Rectal smooth muscle tissue (tissue), 1 donor: ENCODE measurements at regions not wholly inside any gene's neighbourhood (a gene's known extent, or its start where the extent isn't known, plus 50 kb on each side); places are given as distances from the start of the nearest gene placed in this dataset.

Experiments used
- H3K27ac ChIP-seq: one replicate; pipeline ENCODE4 v1.7.0; 2013; ENCODE audit warnings: low read depth, low read length, inconsistent platforms
- H3K27me3 ChIP-seq: one replicate; pipeline ENCODE4 v1.7.0; 2013; ENCODE audit warnings: low read length; ENCODE audit not compliant: control insufficient read depth, insufficient read depth
- H3K36me3 ChIP-seq: one replicate; pipeline ENCODE4 v1.7.0; 2013; ENCODE audit warnings: low read length; ENCODE audit not compliant: control insufficient read depth, insufficient read depth
- H3K4me1 ChIP-seq: one replicate; pipeline ENCODE4 v1.7.0; 2013; ENCODE audit warnings: low read length; ENCODE audit not compliant: control insufficient read depth, insufficient read depth
- H3K4me3 ChIP-seq: one replicate; pipeline ENCODE4 v1.7.0; 2013; ENCODE audit warnings: low read length
- H3K9ac ChIP-seq: one replicate; pipeline ENCODE4 v1.7.0; 2013; ENCODE audit warnings: low read length

DNA sequence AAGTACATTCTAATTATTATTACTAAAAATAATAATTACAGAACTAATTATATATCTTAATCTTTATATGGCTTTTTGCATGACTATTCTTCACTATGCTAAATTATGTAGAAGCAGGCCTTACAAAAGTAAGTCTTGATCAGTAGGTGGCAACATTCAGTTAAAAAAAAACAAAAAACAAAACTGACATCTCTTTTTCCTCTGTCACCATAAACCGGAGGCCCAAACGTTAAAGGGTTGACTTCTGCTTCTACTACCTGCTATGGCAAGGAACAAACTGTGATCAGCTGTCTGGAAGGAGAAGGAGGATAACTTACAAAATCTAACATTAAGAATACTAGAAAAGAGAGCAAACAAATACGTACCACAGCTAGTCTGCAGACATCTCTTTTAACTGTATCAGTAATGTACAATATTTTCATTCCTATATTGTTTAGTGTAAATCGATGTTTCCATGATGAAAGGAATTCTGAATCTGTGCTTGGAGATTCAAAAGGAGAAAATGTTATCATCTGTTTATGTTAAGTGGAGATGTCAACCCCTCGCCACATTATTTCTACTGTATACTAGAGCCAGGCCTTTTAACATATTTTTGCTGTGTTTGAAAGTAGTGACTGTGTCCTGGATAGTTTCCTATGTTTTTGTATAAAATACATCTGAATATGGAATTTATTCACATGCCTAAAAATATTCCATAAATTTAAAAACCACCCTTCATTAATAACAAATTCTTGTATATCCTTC lies 1525.4 kb downstream of the SLITRK1 start:
- Histone ChIP-seq H3K4me1 (no peaks in the 10 kb centered on the region), H3K27me3 (no peaks in the 10 kb centered on the region), H3K36me3 (no peaks in the 10 kb centered on the region), H3K4me3 (no peak overlapping the region), H3K27ac (no peak overlapping the region), H3K9ac (no peak overlapping the region)

DNA sequence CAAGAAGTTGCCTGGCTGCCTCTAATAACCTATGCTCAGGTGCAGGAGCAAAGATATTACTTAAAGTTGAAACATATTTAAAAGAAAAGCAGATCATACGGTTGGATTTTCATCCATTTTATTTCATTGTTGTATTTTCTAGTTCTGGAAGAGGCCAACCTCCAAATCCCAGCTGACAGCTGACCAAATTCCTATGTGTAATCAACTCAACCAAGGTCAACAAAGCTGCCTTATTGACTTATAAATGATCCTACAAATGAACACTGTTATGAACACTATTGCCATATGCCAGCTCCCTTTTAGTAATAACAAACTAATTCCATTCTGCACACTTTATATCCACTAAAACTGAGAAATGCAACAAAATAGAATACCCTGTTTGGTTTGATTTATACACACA lies 1537.4 kb downstream of the SLITRK1 start:
- no peak overlapping the region for H3K27ac ChIP-seq
- H3K4me1 ChIP-seq = no peaks in the 10 kb centered on the region
- no peaks in the 10 kb centered on the region for H3K27me3 ChIP-seq
- H3K4me3 ChIP-seq = no peak overlapping the region
- H3K36me3 ChIP-seq = no peaks in the 10 kb centered on the region
- no peak overlapping the region for H3K9ac ChIP-seq

DNA sequence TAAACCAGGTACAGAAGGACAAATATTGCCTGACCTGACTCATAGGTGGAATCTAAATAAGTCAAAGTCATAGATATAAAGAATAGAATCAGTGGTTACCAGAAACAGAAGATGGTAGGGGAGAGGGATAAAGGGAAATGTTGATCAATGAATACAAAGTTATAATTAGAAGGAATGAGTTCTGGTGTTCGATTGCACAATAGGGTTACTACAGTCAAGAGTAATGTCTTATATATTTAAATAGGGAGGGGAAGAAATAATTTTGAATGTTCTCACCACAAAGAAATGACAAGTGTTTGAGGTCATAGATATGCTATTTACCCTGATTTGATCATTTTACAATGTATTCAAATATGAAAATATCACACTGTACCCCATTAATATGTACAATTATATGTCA lies 1541.2 kb downstream of the SLITRK1 start:
- no peaks in the 10 kb centered on the region for H3K36me3 ChIP-seq
- H3K27me3 ChIP-seq = no peaks in the 10 kb centered on the region
- no peak overlapping the region for H3K27ac ChIP-seq
- H3K4me3 ChIP-seq = no peak overlapping the region
- H3K4me1 ChIP-seq = no peaks in the 10 kb centered on the region
- H3K9ac ChIP-seq = no peak overlapping the region

DNA sequence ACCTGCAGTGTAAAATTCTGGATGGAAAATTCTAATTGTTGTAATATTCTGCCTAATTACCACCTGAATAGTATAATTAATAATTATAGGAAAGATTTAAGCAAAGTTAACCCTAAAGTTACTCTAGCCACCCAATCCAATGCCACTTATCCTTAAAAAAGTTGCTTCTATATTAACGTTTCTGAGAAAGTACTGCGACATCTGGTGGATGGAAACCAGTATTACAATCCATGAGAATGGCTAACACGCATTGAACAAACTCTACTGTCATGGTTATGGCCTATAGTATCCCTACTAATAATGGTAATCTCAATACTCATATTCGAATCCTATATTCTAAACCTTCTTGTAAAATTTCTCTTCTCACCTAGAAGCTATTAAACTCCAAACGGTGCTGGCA lies 1551.8 kb downstream of the SLITRK1 start:
- Histone ChIP-seq H3K27ac (no peak overlapping the region), H3K27me3 (no peaks in the 10 kb centered on the region), H3K4me1 (no peaks in the 10 kb centered on the region), H3K36me3 (no peaks in the 10 kb centered on the region), H3K4me3 (no peak overlapping the region), H3K9ac (no peak overlapping the region)

DNA sequence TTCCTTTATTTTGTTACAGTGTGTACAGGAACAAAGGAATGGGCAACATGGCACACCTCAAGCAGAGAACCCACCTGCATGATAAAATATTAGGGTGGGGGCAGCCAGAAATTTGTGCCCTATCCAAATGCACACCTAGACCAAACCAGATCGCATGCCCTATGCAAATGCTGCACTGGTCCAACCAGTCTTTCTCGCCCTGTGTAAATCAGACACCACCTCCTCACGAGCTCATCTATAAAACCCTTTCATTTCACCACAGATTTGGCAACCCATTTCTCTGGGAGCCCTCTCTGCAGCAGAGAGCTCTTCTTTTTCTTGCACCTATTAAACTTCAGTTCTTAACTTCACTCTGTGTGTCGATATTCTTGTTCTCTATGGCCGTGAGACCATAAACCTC lies 1559.2 kb downstream of the SLITRK1 start:
- no peaks in the 10 kb centered on the region for H3K27me3 ChIP-seq
- no peak overlapping the region for H3K9ac ChIP-seq
- no peak overlapping the region for H3K27ac ChIP-seq
- H3K4me3 ChIP-seq = no peak overlapping the region
- H3K36me3 ChIP-seq = no peaks in the 10 kb centered on the region
- no peaks in the 10 kb centered on the region for H3K4me1 ChIP-seq

DNA sequence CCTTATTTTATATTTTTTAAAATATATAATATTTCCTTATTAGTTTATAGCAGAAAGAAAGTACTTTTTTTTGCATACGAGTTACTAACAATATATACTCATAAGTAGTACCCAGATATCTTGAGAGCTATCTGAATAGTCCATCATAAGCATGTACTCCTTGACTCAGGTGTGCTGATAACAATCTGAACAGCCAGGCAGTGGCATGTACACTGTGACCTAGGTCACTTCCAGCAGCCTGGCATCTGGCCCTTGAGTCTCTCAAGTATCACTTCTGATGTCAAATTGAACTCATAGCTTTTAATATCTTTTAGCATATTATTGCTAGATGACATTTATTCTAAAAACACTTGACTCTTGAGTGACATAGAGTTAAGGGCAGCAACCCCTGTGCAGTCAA lies 1576.7 kb downstream of the SLITRK1 start:
- no peaks in the 10 kb centered on the region for H3K27me3 ChIP-seq
- no peaks in the 10 kb centered on the region for H3K36me3 ChIP-seq
- no peak overlapping the region for H3K4me3 ChIP-seq
- H3K4me1 ChIP-seq = no peaks in the 10 kb centered on the region
- H3K27ac ChIP-seq = no peak overlapping the region
- no peak overlapping the region for H3K9ac ChIP-seq

DNA sequence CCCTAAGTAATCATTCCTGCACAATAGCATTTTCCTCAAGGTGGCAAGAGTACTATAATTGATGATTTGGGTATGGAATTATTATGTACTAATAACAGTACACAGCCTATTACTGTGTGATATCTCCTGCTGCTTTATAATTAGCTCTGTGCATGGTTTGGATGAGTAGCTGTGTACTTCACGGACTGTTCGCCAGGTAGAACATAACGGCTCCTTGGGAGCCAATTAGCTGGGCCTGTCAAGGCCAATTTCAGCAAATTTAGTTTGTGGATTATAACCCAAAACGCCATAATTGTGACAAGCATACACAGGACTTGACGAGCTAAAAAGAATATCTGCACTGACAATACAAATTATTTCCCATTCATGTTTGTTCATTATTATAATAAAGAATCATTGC lies 1584.2 kb downstream of the SLITRK1 start:
- no peaks in the 10 kb centered on the region for H3K27me3 ChIP-seq
- H3K4me3 ChIP-seq = no peak overlapping the region
- H3K27ac ChIP-seq = no peak overlapping the region

DNA sequence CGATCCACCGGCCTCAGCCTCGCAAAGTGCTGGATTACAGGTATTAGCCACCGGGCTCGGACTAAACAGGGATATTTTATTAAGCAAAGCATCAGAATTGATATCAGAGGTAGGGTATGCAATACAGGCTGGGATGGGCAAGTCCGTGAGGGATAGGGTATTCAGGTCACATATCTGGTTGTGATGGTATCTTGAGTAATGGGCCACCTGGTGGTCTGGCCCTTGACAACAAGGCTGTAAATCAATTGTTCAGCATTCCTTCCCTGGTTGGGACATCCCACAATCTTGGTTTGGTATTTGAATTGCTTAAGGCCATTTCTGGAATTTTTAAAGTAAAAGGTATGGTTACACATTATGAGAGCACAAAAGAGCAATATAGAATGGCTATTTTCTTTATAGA lies 1588.0 kb downstream of the SLITRK1 start:
- no peak overlapping the region for H3K27ac ChIP-seq
- H3K36me3 ChIP-seq = no peaks in the 10 kb centered on the region
- no peak overlapping the region for H3K9ac ChIP-seq
- no peak overlapping the region for H3K4me3 ChIP-seq
- H3K4me1 ChIP-seq = no peaks in the 10 kb centered on the region
- no peaks in the 10 kb centered on the region for H3K27me3 ChIP-seq

More for the DNA sequence above, 1584.2 kb downstream of the SLITRK1 start:
- Histone ChIP-seq H3K4me1 (no peaks in the 10 kb centered on the region), H3K36me3 (no peaks in the 10 kb centered on the region), H3K9ac (no peak overlapping the region)

DNA sequence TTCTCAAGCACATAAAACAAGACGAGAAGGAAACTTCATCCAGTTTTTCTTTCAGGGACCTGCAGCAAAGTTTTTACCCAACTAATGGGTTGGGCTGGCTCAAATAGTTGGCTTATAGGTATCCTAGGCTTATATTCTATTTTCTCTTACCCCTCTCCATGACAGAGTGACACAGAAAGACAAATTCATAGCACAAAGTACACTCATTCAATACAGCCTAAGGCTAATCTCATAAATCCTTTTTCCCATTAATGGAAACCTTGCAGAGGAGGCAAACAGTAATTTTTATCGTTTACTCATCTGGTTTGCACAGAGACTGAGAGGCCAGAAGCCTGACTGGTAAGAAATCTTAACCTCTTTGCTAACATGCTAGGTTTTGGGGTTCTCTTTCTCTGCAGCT lies 1589.9 kb downstream of the SLITRK1 start:
- H3K27ac ChIP-seq = no peak overlapping the region
- H3K27me3 ChIP-seq = no peaks in the 10 kb centered on the region
- no peak overlapping the region for H3K9ac ChIP-seq
- H3K4me1 ChIP-seq = no peaks in the 10 kb centered on the region
- H3K4me3 ChIP-seq = no peak overlapping the region
- H3K36me3 ChIP-seq = no peaks in the 10 kb centered on the region

DNA sequence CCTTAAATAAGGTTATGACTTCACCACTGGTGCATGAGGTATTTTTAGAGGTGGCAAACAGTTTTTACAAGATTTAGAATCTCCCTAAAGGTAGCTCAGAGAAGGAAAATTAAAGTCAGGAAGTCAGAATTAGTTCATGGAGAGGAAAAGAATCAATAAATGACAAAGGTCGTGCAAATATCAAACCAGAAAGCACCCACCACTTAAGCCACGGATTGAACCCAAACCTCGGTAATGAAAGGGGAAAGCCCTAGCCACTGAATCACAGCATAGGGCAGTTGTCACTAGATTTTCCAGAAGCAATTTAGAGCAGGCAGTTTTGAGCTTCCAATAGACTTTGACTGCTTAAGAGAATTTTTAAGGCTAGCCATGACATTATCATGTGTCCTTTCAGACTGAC lies 1590.4 kb downstream of the SLITRK1 start:
- no peak overlapping the region for H3K9ac ChIP-seq

DNA sequence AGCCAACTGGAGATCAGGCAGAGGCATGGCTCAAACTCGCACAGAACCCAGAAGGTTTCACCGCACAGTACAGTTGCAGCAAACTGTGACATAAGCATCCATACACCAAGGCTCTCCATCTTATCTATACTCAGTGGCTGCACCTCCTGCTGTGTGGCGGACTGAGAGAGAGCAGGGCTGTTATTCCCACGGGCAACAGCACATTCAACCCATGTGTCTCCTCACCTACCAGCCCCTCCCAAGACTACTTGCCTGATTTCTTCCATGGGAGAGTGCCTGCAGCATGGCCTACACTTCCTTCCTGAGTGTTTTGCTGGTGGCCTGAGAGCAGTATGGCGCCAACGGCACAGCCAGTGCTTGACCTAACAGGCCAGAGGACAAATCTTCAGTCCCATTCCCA lies 1606.6 kb downstream of the SLITRK1 start:
- H3K27me3 ChIP-seq = no peaks in the 10 kb centered on the region
- H3K4me3 ChIP-seq = no peak overlapping the region
- H3K36me3 ChIP-seq = no peaks in the 10 kb centered on the region
- H3K9ac ChIP-seq = no peak overlapping the region
- H3K27ac ChIP-seq = no peak overlapping the region
- no peaks in the 10 kb centered on the region for H3K4me1 ChIP-seq

More for the DNA sequence above, 1590.4 kb downstream of the SLITRK1 start:
- Histone ChIP-seq H3K27me3 (no peaks in the 10 kb centered on the region), H3K27ac (no peak overlapping the region), H3K4me3 (no peak overlapping the region), H3K36me3 (no peaks in the 10 kb centered on the region), H3K4me1 (no peaks in the 10 kb centered on the region)

DNA sequence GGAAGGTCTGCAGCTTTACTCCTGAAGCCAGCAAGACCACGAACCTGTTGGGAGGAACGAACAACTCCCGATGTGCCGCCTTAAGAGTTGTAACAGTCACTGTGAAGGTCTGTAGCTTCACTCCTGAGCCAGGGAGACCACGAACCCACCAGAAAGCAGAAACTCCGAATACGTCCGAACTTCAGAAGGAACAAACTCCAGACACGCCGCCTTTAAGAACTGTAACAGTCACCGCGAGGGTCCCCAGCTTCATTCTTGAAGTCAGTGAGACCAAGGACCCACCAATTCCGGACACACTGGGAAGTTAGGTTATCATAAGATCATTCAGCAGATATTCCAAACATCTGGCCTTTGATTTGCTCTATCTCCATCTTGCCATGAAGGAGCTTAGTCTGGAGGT lies 1623.0 kb downstream of the SLITRK1 start:
- H3K36me3 ChIP-seq = no peaks in the 10 kb centered on the region
- no peaks in the 10 kb centered on the region for H3K4me1 ChIP-seq
- no peak overlapping the region for H3K27ac ChIP-seq
- no peak overlapping the region for H3K4me3 ChIP-seq
- no peak overlapping the region for H3K9ac ChIP-seq
- H3K27me3 ChIP-seq = no peaks in the 10 kb centered on the region

DNA sequence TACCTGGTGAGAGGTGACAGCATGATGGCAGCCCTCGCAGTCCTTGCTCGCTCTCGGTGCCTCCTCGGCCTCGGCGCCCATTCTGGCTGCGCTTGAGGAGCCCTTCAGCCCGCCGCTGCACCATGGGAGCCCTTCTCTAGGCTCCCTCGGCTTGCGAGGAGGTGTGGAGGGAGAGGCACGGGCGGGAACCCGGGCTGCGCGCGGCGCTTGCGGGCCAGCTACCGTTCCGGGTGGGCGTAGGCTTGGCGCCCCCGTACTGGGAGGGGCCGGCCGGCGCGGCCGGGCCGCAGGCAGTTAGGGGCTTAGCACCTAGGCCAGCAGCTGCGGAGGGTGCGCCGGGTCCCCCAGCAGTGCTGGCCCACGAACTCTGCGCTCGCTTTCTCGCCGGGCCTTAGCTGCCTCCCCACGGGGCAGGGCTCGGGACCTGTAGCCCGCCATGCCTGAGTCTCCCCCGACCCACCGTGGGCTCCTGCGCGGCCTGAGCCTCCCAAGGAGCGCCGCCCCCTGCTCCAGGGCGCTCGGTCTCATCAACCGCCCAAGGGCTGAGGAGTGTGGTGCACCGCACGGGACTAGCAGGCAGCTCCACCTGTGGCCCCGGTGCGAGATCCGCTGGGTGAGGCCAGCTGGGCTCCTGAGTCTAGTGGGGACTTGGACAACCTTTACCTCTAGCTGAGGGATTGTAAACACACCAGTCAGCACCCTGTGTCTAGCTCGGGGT lies 1624.3 kb downstream of the SLITRK1 start:
- Histone ChIP-seq H3K9ac (no peak overlapping the region), H3K4me1 (no peaks in the 10 kb centered on the region), H3K36me3 (no peaks in the 10 kb centered on the region), H3K27ac (no peak overlapping the region), H3K27me3 (no peaks in the 10 kb centered on the region), H3K4me3 (no peak overlapping the region)
